K562 (cell line): ENCODE measurements at regions not wholly inside any gene's neighbourhood (a gene's known extent, or its start where the extent isn't known, plus 50 kb on each side); places are given as distances from the start of the nearest gene placed in this dataset.

Source experiments
- ATAC-seq: fragments of 200-7000 bp; cut with Tn5 transposase; 3 replicates; pipeline ENCODE4 v1.9.1; 2020; ENCODE audit warnings: moderate library complexity
- BruUV-seq: library from RNA; stranded (reverse); fragments of 400-500 nt; replicated peaks from 2 replicates; lab custom pipeline; 2021; lab: Mats Ljungman, UMichigan
- CTCF ChIA-PET: fragments of 300-600 bp; formaldehyde crosslinking; extraction: SDS; loops from one replicate; lab custom pipeline; 2021; ENCODE audit warnings: low intra/inter-chr PET ratio; lab: Yijun Ruan, JAX
- POLR2A ChIA-PET: fragments of 300-600, 350-650 bp; sonication (Branson Sonifier 250); formaldehyde crosslinking; extraction: SDS; loops from one replicate; lab custom pipeline; 2021; ENCODE audit warnings: antibody characterized with exemption, inconsistent platforms; lab: Yijun Ruan, JAX
- DNase-seq, 4 experiments: peaks; one replicate each; pipeline versions ENCODE4 v3.0.0 to v3.0.0-alpha.2; 2011 to 2018; ENCODE audit warnings: low spot score in 3 of 4, mixed read lengths in 3 of 4; ENCODE audit errors: extremely low read depth in 1 of 4
- FAIRE-seq: peaks from 2 replicates; lab custom pipeline; 2011; peaks lifted over from hg19 to GRCh38; lab: Jason Lieb, UNC
- H2AFZ ChIP-seq: 2 replicates; pipeline ENCODE4 v1.6.0; 2011; ENCODE audit warnings: low read depth, low read length, control low read depth, inconsistent platforms
- H3K27ac ChIP-seq: fragments of 200-600 bp; 3 replicates; pipeline ENCODE4 v1.8.0; 2011; ENCODE audit warnings: low read depth, mild to moderate bottlenecking, control low read depth, inconsistent platforms, low read length, moderate library complexity, mixed read lengths; ENCODE audit errors: extremely low read depth
- H3K27me3 ChIP-seq, 2 experiments: fragments of 300-600 bp in 1 of 2; 2 replicates in 1 of 2; 3 replicates in 1 of 2; pipeline versions ENCODE4 v1.6.0 to v1.8.0; 2011; ENCODE audit warnings: inconsistent platforms in 2 of 2, low read length in 2 of 2, mild to moderate bottlenecking in 1 of 2, mixed read lengths in 1 of 2, moderate library complexity in 1 of 2; ENCODE audit not compliant: control insufficient read depth in 2 of 2, insufficient read depth in 2 of 2
- H3K36me3 ChIP-seq: fragments of 300-600 bp; 3 replicates; pipeline ENCODE4 v1.8.0; 2011; ENCODE audit warnings: mild to moderate bottlenecking, low read length, inconsistent platforms; ENCODE audit not compliant: control insufficient read depth, insufficient read depth
- H3K4me1 ChIP-seq, 2 experiments: fragments of 200-600 bp in 1 of 2; replicated peaks in 1 of 2; 2 replicates in 1 of 2; 3 replicates in 1 of 2; pipeline versions ENCODE4 v1.5.1 to v1.8.0; 2011; ENCODE audit warnings: inconsistent platforms in 2 of 2, low read length in 2 of 2, mild to moderate bottlenecking in 1 of 2, mixed read lengths in 1 of 2, moderate library complexity in 1 of 2; ENCODE audit not compliant: control insufficient read depth in 2 of 2, insufficient read depth in 2 of 2
- H3K4me2 ChIP-seq: 2 replicates; pipeline ENCODE4 v1.6.1; 2011; ENCODE audit warnings: low read length, control low read depth, inconsistent platforms, mixed read lengths; ENCODE audit not compliant: insufficient read depth
- H3K4me3 ChIP-seq: fragments of 200-600 bp; sonication (generic), shearing (Covaris generic); 2 replicates; pipeline ENCODE4 v1.5.1; 2016; ENCODE audit warnings: control low read depth, inconsistent platforms
- H3K79me2 ChIP-seq: fragments of 200-600 bp; 3 replicates; pipeline ENCODE4 v1.8.0; 2011; ENCODE audit warnings: low read length, inconsistent platforms; ENCODE audit not compliant: control insufficient read depth, insufficient read depth
- H3K9ac ChIP-seq, 2 experiments: 2 replicates each; pipeline versions ENCODE4 v1.6.0 to v1.6.1; 2011; ENCODE audit warnings: low read depth in 2 of 2, low read length in 2 of 2, control low read depth in 1 of 2, inconsistent platforms in 1 of 2, mild to moderate bottlenecking in 1 of 2, mixed read lengths in 1 of 2; ENCODE audit not compliant: insufficient read depth in 1 of 2
- H3K9me1 ChIP-seq: one replicate; pipeline ENCODE4 v1.6.0; 2011; ENCODE audit warnings: inconsistent platforms, mild to moderate bottlenecking, low read length, moderate library complexity; ENCODE audit not compliant: control insufficient read depth, insufficient read depth
- H3K9me3 ChIP-seq: replicated peaks from 2 replicates; pipeline ENCODE4 v1.5.1; 2011; ENCODE audit warnings: low read depth, low read length, inconsistent platforms; ENCODE audit not compliant: control insufficient read depth, insufficient read depth
- H4K20me1 ChIP-seq: replicated peaks from 2 replicates; pipeline ENCODE4 v1.6.1; 2011; ENCODE audit warnings: low read length, inconsistent platforms, mixed read lengths; ENCODE audit not compliant: control insufficient read depth, insufficient read depth
- C11orf30 ChIP-seq: fragments of 450-650 bp; IDR thresholded peaks from 2 replicates; pipeline ENCODE4 v1.6.1; 2016; ENCODE audit warnings: low read depth, mild to moderate bottlenecking
- DACH1 ChIP-seq: fragments of 450-650 bp; IDR thresholded peaks from 2 replicates; pipeline ENCODE4 v1.6.1; 2018; ENCODE audit not compliant: partially characterized antibody
- MAFF ChIP-seq: IDR thresholded peaks from 2 replicates; pipeline ENCODE4 v1.6.1; 2012; ENCODE audit warnings: low read length, improper control_type of control experiment
- MAFG ChIP-seq: fragments of 450-650 bp; conservative IDR thresholded peaks from 2 replicates; pipeline ENCODE4 v1.6.1; 2016; ENCODE audit warnings: missing genetic modification characterization, missing compliant biosample characterization
- MAFK ChIP-seq: IDR thresholded peaks from 2 replicates; pipeline ENCODE4 v1.6.1; 2011; ENCODE audit warnings: low read length, improper control_type of control experiment
- NFE2L1 ChIP-seq: fragments of 450-650 bp; IDR thresholded peaks from 2 replicates; pipeline ENCODE4 v1.6.1; 2016; ENCODE audit warnings: missing genetic modification characterization, low read depth, mild to moderate bottlenecking, missing compliant biosample characterization, moderate library complexity, borderline replicate concordance
- POLR2H ChIP-seq: IDR thresholded peaks from 2 replicates; pipeline ENCODE4 v1.6.1; 2016; ENCODE audit warnings: missing genetic modification characterization, low read depth, mild to moderate bottlenecking, control low read depth, missing compliant biosample characterization, moderate library complexity
- RBM34 ChIP-seq: fragments of 200-400 bp; formaldehyde crosslinking; IDR thresholded peaks from 2 replicates; pipeline ENCODE4 v1.6.1; 2018; ENCODE audit warnings: low read length, borderline replicate concordance; ENCODE audit not compliant: insufficient read depth
- RFX7 ChIP-seq: fragments of 250-450 bp; sonication (Bioruptor Pico); IDR thresholded peaks from 2 replicates; pipeline ENCODE4 v1.5.1; 2021; ENCODE audit warnings: mild to moderate bottlenecking
- SLC30A9 ChIP-seq: fragments of 250-450 bp; sonication (Bioruptor Pico); IDR thresholded peaks from 2 replicates; pipeline ENCODE4 v1.8.0; 2022; ENCODE audit warnings: mild to moderate bottlenecking, moderate library complexity
- SNRNP70 ChIP-seq: fragments of 200-400 bp; formaldehyde crosslinking; optimal IDR thresholded peaks from 2 replicates; pipeline ENCODE3; 2017; ENCODE audit warnings: low read depth, low read length
- ZNF212 ChIP-seq: fragments of 450-650 bp; formaldehyde crosslinking; IDR thresholded peaks from 2 replicates; pipeline ENCODE4 v1.4.0; 2020; ENCODE audit warnings: mild to moderate bottlenecking
- ZNF316 ChIP-seq: fragments of 450-650 bp; IDR thresholded peaks from 2 replicates; pipeline ENCODE4 v1.6.1; 2016
- ZNF586 ChIP-seq: fragments of 450-650 bp; formaldehyde crosslinking; conservative IDR thresholded peaks from 2 replicates; pipeline ENCODE4 v1.4.0; 2020; ENCODE audit warnings: mild to moderate bottlenecking, moderate library complexity
- ZNF707 ChIP-seq: fragments of 250-450 bp; sonication (Bioruptor Pico); conservative IDR thresholded peaks from 2 replicates; pipeline ENCODE4 v1.8.0; 2022; ENCODE audit warnings: inconsistent platforms, mild to moderate bottlenecking, moderate library complexity
- ZSCAN32 ChIP-seq: fragments of 450-650 bp; formaldehyde crosslinking; IDR thresholded peaks from 2 replicates; pipeline ENCODE4 v1.4.0; 2020; ENCODE audit warnings: mild to moderate bottlenecking, moderate library complexity
- WGBS: fragments of 100-300 bp; shearing (Covaris generic); methylation state at CpG from one replicate; pipeline ENCODE4 v1.1.6; 2016; ENCODE audit warnings: low coverage, mixed read lengths; ENCODE audit not compliant: insufficient coverage; ENCODE audit errors: missing lambda C conversion rate; 5-methylcytosine and 5-hydroxymethylcytosine counted together
- in situ Hi-C: fragments of 300-500 bp; cut with MboI; formaldehyde crosslinking; loops from 4 replicates; pipeline ENCODE4 v1.15.0; 2018; ENCODE audit warnings: inconsistent platforms, mixed read lengths
- intact Hi-C: fragments of 100-400 bp; cut with micrococcal nuclease; formaldehyde crosslinking; loops from 2 replicates; pipeline ENCODE4 v1.14.2; 2022

DNA sequence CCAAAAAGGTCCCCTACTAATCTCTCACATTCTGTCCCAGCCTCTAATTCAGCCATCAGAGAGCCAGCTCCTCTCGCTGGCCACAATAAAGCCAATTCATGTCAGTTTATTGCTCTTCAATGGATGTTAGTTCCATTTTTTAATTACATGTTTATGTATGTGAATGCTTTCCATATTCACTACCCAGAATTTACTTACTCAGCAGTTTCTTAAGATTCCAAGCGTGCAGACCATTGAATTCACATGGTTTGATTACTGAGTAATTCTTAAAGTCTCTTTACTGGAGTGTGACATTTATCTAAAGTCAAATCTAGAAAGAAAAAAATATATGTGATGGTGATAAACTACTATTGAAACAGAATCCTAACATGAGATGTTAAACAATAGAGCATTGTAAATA, 102.2 kb downstream of the LLPH start:
- BruUV-seq, result no TSS peak
- Histone ChIP-seq H3K9me3 (no peaks in the 10 kb centered on the region), H3K9ac (no peak overlapping the region), H3K4me1 (no peaks in the 10 kb centered on the region), H3K27me3 (no peaks in the 10 kb centered on the region), H3K4me3 (no peak overlapping the region), H3K36me3 (no peaks in the 10 kb centered on the region), H3K4me2 (no peak overlapping the region), H3K79me2 (no peaks in the 10 kb centered on the region), H3K27ac (no peak overlapping the region), H3K9me1 (no peaks in the 10 kb centered on the region), H4K20me1 (no peaks in the 10 kb centered on the region), H2AFZ (no peak overlapping the region)
- no peak for ATAC-seq
- ChIA-PET CTCF (interaction anchor here (0.6 kb wide), 1 partner anchor 473 kb away, joined by 3 read pairs; no protein-coding TSS in a partner anchor), POLR2A (no interaction called here)
- no peak for TF ChIP-seq ZSCAN32 (CRISPR knock-in tag)
- peak; percentile 88 for TF ChIP-seq MAFF
- peak; percentile 88 for TF ChIP-seq ZNF316
- no peak for TF ChIP-seq ZNF586 (CRISPR knock-in tag)
- peak; percentile 76 for TF ChIP-seq C11orf30
- peak; percentile 83 for TF ChIP-seq MAFG (tag)
- TF ChIP-seq MAFK, result peak; percentile 90
- FAIRE-seq, result no peak
- in situ Hi-C loops (no loop called here), intact Hi-C loops (no loop called here)
- no peak for DNase-seq
- 0% methylated on average over 2 of the region's 2 CpGs for WGBS

DNA sequence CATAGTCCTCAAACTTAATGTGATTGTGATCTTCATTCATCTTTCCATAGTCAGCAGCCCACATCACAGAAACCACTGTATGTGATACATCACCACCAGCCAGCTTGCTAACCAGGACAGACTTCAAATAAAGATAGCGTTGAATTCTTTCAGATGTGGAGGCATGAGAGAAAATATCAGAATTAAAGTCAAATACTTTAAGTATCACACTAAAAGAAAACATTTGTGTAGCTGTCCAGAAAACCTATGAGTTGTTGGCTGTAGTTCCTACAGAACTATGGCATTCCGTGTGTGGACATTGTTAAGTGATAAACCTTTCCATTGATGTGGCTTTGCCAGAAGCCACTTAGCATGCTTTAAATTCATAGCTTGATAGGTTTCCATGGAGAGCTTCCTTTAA, 105.1 kb downstream of the LLPH start:
- no peak overlapping the region for H3K4me3 ChIP-seq
- no peaks in the 10 kb centered on the region for H4K20me1 ChIP-seq
- intact Hi-C loops (no loop called here), in situ Hi-C loops (no loop called here)
- POLR2A ChIA-PET, result no interaction called here
- no peaks in the 10 kb centered on the region for H3K9me3 ChIP-seq
- ATAC-seq (no peak), FAIRE-seq (no peak), DNase-seq (no peak)
- no peaks in the 10 kb centered on the region for H3K9me1 ChIP-seq
- no peak overlapping the region for H3K27ac ChIP-seq
- no TSS peak for BruUV-seq
- no peak overlapping the region for H3K9ac ChIP-seq
- H3K36me3 ChIP-seq, result no peaks in the 10 kb centered on the region
- H3K79me2 ChIP-seq, result no peaks in the 10 kb centered on the region
- peaks cover 2 to 4% of the 10 kb centered on the region in 2 experiments; a peak in 1 of 5 replicates for H3K27me3 ChIP-seq
- whole genome bisulfite sequencing, result 0% methylated on average over 2 of the region's 2 CpGs
- no peak overlapping the region for H2AFZ ChIP-seq
- no peak overlapping the region for H3K4me2 ChIP-seq
- CTCF ChIA-PET, result no interaction called here
- no peaks in the 10 kb centered on the region for H3K4me1 ChIP-seq
- TF ChIP-seq RFX7 (no peak), POLR2H (no peak), RBM34 (no peak), ZNF212 (no peak), SLC30A9 (no peak), SNRNP70 (no peak), NFE2L1 (tag) (no peak), ZNF707 (CRISPR knock-in tag) (no peak), DACH1 (no peak)
